NCI-H2107 treated with DMSO at 0.1 percent for 48 hours (cell line): ENCODE measurements at regions not wholly inside any gene's neighbourhood (a gene's known extent, or its start where the extent isn't known, plus 50 kb on each side); places are given as distances from the start of the nearest gene placed in this dataset.
"Not testable (repeated sequence)": the region's sequence is repeated elsewhere in the genome, so short reads cannot be mapped to it uniquely, and the experiment has no call there.

Source experiments
- DNase-seq: peaks from one replicate; lab custom pipeline; 2025; ENCODE audit not compliant: unreplicated experiment; lab: John Stamatoyannopoulos, UW

DNA sequence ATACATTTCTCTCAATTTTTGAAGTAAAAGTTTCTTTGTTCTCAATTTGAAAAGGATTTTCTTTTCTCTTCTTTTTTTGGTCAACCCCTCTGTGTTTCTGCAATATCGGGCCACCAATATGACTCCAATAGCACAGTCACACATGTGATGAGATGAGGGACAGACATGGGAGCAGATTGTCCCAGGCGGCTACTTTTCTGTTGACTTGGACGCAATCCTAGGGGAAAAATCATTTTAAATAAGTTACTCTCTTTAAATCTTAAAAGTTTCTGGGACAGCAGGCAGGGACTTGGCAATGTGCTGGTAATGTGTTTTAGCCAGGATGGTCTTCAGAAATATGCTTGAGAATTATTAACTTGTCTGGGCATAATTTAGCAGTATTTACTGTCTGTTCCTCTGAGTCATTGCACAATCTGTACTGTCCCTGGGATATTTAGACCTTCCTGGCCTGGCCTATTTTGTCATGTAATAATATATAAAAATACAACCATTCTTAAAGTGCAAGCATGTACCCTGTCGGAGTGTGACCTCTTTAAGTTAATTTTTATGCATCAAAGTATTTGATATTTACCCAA is 388.5 kb upstream of the FANCL start:
- no peak for DNase-seq

DNA sequence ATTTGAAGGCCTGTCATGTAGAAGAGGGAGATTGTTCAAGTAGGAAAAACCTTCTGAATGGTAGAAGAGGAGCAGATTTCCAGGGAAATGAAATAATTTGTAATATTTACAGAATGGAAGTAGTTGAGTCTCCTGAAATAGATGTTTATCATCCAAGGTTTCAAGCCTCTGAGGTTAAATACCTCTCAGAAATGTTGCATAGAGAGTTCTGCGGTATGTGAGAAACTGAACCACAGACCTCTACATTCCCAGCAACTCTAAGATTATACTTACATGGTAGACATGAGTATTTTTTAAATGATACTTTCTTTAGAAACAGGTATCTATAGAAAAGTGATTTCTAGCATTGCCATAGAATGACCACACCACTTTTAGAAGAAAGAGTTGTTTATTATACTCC is 379.8 kb upstream of the FANCL start:
- DNase-seq: no peak

DNA sequence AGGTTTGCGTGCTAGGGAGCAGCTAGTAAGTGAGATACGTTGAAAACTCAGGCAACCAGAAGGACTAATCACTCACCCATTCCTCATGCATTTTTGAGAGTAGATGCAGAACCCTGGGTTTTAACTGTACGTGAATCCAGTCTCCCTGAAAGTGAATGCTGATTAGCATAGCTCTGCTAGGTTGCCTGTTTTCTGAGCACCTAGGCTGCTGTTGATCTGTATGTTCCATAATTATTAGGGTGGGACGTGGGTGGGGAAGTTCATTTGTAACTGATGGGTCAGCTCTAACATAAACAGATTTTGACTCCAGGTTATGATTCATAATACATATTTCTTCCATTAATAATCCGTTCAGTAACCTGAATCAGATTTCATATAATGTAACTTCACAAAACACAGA is 379.0 kb upstream of the FANCL start:
- no peak for DNase-seq

DNA sequence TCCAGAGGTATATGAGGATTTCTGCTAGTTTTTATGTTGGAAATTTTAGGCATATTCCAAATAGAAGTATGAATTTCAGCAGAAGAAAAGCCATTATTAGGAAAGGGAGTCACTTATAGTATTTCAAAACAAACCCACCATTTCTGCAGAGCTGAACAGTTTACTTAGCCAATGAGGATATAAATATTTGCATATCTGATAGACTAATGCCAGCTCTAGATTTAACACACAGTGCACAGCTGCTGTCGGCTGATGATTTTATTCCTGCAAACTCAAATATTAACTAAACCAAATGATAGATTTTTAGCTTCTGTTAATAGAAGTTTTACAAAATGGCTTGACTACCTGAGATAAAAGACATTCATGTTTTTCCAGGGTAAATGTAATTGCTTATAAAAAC is 375.8 kb upstream of the FANCL start:
- DNase-seq: no peak

DNA sequence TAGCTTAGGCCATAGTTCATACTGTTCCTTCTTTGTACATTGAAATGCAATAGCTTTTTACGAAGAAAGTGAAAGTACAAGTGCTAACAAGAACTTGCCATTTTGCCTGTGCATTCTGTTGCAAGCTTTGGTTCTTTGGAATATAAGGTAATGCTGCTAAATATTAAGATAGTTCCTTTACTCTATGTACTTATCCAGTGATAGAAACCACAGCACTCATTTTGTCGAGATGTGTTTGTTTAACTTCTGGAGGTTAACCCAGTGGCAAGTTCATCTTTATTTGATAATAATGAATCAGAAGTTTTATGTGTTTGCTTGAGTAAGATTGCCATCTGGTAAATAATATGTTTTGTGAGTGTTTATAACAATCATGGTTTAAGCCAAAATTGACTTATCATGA is 373.1 kb upstream of the FANCL start:
- DNase-seq: no peak

DNA sequence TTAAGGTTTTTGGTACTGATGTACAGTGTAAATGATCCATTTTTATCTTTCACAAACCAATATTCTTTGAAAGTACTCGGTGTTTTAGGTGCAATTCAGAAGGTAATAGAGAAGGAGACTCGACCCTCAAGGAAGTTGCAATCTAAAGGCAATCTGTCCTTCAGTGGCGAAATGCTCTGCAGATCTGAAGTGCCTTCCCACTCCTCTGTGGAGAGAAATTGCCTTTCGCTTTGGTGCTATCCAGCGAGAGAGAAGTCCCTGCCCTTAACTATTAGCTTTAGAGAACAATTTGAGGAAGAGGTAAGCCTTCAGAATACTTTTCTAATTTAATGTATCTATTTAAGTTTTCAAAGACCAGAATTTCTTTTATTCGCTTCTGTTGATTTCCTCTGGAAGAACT is 371.8 kb upstream of the FANCL start:
- DNase-seq: no peak

DNA sequence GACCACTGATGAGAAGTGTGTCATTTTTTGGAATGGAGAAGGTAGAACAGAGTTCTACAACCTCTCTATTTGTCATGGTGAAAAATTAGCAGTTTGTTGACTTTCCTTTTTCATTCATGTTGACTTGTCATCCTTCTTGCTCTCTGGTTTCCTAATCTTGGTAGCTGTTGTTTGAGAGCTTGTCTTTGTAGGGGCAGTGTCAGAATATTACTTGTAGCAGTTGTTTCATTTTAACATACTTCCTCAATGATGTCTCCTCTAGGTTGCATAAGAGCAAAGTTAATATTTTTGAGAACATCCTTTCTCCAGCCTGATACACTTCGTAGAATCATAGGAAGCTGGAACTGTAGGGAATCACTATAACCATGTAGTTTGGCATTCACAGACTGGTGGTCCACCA is 368.2 kb upstream of the FANCL start:
- no peak for DNase-seq

DNA sequence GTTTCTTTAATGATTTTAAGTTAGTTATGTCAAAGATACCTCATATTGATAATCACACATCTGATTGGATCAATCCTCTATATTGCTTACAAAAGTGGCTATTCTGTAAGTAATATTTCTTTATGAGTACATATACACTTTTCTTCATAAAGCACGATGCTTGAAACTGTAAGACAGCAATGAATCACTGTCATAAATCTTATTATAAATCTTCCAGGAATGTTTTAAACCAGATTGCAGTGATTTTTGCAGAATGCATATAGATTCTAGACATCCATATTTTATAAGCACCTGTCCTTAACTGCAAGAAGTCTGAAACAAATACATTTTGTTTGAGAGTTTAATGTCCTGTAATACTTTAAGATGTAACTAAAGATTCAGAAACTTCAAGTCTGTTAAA is 367.0 kb upstream of the FANCL start:
- DNase-seq: no peak

DNA sequence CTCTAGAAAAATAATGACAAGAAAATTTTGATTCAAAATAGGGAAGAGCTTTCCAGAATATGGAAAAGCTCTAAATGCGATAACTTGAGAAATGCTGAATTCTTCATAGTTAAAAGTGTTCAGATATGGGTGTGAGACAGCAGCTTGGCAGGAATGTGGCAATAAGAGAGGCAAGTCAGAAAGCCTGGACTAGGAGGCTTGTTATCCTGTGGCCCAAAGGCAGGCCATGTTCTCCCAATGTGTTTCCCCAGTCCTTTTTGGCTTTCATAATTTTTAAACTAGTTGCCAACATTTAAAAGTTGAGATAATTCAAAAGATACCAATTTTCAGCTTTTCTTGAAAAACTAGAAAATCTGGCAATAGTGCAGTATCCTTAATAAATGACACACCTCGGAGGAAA is 366.3 kb upstream of the FANCL start:
- DNase-seq: no peak

DNA sequence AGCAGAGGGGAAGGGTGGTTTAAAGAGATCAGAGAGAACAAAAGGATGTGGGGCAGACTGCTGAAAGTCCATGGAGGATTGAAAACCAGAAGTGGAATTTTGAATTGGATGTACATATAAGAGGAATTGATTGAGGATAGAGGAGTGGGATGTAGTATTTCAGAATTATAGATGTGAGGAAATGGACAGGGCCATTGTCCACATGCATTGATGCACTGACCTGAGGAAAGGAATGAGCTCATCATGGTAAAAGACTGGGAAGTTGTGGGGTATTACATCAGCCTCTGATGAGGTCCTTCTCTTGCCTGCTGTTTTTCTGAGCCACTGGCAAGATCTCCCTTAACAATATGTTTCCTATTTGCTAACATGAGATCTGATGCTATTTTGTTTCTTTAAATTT is 365.7 kb upstream of the FANCL start:
- DNase-seq: no peak

DNA sequence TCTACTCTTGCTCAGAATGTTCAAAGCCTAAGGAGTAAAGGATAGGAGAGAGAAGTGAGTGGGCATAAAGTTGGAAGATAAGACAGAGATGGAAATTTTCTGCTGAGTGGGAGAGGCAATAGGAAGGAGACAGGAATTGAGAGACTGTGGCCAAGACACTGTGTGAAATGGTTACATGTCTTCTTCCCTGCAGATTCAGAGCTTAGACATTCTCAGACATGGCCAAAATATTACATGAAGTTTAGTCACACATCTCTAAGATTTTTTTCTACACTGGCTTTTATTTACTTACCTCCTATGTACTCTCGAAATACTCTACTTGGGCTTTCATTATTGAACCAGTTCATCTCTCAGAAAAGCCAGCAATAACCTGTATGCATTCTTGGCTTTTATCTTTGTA is 363.0 kb upstream of the FANCL start:
- DNase-seq: no peak

DNA sequence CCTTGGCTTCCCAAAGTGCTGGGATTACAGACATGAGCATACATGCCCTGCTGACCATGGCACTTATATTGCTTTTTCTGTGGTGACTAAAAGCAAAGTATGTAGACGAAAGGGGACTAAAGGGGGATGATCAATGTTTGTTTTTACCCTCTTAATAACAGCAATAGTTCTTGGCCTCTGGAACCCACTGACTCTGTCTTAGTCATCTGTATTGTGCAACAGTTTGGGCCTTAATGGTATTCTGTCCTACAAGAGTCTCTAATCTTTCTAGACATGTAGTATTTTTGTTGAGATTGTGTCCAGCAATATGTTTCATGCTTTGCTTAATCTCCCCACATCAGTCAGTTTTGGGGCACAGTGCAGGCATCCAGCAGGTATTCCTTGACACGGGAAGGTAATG is 359.9 kb upstream of the FANCL start:
- no peak for DNase-seq

DNA sequence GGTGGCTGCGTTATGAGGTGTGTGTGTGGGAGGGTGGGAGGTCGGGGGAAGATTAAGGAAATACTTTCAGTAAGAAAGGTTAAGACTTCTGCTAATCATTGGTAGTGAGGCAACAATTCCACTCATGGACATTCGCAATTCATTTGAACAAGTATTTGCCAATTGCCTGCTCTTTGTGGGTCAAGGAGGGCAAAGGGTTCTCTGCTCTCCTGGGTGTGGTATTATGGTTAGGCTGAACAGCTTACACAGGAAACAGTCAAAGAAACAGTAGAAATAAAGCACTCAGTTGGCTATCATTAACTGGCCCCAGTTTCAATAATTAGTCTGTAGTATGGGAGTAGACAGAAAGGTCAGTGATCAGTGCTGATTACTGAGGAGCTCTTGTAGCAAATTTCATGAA is 357.0 kb upstream of the FANCL start:
- DNase-seq: no peak

DNA sequence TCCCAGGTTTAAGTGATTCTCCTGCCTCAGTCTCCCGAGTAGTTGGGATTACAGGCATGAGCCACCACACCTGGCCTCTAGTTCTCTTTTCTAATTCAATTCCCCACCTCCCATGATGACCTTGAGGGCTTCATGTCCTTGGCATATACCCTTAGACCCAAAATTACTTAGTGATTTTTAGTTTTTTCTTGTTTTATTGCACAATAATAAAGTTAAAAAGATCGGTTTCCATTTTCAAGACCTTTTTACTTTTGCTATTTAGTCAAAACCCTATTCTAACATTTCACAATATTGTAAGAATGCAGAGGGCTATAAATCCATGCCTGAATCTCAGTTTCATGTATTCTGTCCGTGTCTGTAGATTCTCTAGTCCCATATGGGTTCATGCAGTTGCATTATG is 354.6 kb upstream of the FANCL start:
- no peak for DNase-seq

DNA sequence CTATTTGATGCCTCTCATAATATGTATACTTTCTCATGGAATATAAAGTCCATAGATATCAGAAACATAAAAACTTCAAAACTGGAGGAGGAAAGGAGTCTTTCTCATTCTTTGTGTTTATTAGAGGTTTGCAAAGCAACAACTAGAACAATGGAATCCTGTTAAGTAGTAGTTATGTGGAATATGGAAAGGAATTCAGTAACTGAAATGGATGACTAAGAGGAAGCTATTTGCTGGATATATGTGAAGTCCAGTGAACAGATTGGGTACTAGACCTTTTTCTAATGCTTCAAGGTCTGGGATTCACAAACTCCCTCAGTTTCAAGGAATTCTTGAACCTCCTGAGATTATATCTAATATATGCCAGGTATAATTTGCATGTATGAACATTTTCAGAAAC is 353.6 kb upstream of the FANCL start:
- DNase-seq: no peak

DNA sequence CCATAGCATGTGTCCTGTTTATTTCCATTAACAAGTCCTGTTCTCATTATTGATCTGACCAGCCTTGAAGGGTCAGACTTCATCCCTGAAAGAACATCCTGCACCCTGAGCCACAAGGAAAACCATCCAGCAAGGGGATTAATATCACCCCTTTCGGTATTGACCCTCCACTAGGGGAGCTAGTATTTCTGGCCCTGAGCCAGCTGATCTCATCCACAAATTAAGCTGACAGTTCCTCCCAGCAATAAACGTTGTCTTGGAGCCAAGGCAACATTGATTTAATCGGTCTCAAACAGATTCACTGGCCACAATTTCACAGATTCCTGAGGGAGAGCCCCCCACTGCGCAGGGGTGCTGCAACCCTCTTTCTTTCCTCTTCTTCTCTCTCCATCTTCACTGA is 353.1 kb upstream of the FANCL start:
- no peak for DNase-seq

DNA sequence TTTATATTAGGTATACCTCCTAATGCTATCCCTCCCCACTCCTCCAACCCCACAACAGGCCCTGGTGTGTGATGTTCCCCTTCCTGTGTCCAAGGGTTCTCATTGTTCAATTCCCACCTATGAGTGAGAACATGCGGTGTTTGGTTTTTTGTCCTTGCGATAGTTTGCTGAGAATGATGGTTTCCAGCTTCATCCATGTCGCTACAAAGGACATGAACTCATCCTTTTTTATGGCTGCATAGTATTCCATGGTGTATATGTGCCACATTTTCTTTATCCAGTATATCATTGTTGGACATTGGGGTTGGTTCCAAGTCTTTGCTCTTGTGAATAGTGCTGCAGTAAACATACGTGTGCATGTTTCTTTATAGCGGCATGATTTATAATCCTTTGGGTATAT is 345.1 kb upstream of the FANCL start:
- not testable (repeated sequence) for DNase-seq

DNA sequence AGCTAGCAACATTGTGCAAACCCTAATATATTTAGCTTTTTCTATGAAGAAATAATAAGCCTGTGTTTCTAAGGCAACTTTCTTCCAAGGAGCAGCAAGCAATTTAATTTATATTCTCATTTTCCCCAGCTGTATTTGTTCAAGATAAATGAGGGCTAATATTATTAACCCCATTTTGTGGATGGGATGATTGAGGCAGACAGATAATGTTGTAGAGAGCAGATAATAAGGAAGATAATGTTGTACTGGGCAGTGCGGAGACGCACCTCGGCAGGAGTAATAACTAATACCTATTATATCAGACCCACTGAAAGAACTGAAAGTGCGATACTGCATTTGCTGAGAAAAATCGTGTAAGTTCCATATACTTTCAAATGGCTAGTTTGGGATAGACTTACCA is 344.1 kb upstream of the FANCL start:
- no peak for DNase-seq

DNA sequence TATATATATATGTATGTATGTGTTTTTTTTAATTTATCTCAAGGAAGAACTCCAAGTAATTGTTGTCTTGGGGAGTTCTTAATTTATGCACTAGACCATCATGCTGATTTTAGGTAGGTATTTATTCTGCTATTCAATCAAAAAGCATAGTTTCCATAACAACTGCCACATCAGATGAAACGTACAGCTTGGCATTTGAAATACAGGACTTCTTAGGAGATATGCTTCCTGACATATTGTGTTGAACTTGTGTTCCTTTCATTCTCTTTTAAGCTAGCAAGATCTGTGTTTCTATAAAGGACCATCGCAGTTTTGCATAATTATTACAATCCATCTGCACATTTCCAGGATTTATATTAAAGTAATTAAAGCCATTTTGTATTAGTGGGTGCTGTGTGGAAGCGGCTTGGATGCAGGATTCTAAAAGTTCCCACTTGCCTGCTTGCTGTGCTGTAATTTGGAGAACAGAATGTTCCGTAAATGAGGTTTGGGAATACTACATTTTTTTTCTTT is 343.5 kb upstream of the FANCL start:
- no peak for DNase-seq

DNA sequence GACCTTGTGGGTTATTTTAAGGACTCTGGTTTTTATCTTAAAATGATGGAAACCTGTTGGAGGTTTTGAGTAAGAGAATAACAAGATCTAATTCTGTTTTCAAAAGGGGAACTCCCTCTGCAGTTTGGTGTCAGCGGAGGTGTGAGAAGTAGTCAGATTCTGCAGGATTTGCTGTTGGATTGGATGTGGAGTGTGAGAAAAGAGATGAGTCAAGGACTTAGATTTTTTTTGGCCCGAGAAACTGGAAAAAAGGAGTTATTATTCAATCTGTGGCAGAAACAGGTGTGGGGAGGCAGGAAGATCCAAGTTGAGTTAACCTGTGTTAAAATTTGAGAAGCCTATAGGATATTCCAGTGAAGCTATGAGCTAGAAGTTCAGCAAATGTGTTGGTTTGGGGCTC is 337.2 kb upstream of the FANCL start:
- no peak for DNase-seq

DNA sequence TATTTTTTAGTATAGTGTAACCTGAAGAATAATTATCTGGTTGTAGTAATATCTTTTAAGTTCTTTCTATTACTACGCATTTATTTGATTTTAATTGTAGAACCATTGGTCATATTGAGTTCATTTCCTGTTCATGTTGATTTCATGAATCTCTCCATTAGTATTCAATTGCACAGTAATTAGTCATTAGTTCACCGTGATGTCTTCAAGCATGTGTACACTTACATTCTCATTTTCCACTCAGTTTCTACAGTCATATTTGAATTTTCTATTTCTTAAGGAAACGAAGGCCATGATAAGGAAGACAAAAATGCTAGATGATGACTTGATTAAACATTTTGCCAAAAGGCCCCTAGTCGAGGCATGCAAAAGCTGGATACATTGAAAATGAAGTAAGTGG is 333.7 kb upstream of the FANCL start:
- no peak for DNase-seq

DNA sequence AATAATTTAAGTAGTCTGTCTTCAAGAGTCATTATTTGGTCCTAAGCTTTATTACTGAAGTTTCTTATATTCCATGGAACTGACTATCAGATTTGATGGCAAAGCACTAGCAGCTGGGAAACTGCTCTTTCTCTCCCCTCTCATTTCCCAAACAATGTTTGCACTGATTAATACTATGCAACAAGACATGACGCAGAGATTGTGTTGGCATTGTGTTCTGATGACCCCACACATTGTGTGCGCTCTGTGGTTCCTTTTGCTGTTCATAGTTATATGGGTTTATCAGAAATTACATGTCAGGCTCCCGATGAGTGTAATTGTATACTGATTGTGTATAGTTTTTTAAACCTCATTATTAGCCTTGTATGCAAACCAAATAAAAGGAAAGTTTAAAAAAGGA is 331.6 kb upstream of the FANCL start:
- DNase-seq: no peak

DNA sequence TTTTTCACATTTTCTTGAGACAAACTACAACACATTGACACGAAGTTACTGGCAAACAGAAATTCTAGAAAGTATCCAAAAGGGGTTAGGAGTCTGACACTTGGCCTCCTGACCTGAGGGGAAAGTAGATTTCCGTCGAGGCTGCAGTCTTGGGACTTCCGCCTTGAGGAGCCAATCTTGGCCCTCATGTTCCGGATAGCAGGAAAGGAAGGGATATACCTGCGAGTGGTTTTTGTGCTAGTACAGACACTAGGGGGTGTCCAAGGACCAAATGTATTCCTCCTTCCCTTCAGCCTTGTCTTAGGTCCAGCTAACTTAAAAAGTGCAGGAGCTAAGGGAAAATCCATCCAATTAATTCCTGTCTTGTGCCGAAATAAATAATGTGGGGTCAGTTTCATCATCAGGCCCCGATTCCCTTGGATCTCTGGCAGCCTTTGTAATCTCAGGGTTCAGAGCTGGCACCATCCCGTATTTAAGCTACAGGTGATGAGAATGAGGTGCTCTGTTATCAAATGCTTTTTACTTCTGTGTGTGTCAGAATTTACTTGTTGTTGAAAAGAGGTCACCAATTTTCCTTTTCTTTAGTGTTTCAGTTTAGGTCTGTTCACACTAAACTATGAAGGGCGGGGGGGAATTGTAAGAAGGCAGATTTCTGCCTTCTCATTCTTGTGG is 330.2 kb upstream of the FANCL start:
- peak; percentile 76 for DNase-seq
